ENCODE measurements at regions not wholly inside any gene's neighbourhood (a gene's known extent, or its start where the extent isn't known, plus 50 kb on each side); places are given as distances from the start of the nearest gene placed in this dataset.

- no peak for DNase-seq (ENCODE audit: low read depth)
- no peak for TF ChIP-seq CTCF (IDR thresholded peaks at IDR 0.05; ENCODE audit: insufficient read depth, low read depth, low read length)
Observed at GRCh38 chr22:22048981-22049531, 66.5 kb upstream of the TOP3B start.

GRCh38 chr22:22048318-22048942, 65.8 kb upstream of the TOP3B start:
- no peak overlapping the region for H3K4me3 ChIP-seq (ENCODE audit: low read depth, low read length)
- TF ChIP-seq CTCF (IDR thresholded peaks at IDR 0.05; ENCODE audit: insufficient read depth, low read depth, low read length): no peak
- no peak for DNase-seq (ENCODE audit: low read depth)

More at GRCh38 chr22:22048981-22049531, 66.5 kb upstream of the TOP3B start:
- no peak overlapping the region for H3K4me3 ChIP-seq (ENCODE audit: low read depth, low read length)

GRCh38 chr22:22047776-22048175, 65.2 kb upstream of the TOP3B start:
- no peak overlapping the region for H3K4me3 ChIP-seq (ENCODE audit: low read depth, low read length)
- TF ChIP-seq CTCF (IDR thresholded peaks at IDR 0.05; ENCODE audit: insufficient read depth, low read depth, low read length): no peak
- DNase-seq (ENCODE audit: low read depth): no peak

GRCh38 chr22:22047266-22047665, 64.7 kb upstream of the TOP3B start:
- no peak for TF ChIP-seq CTCF (IDR thresholded peaks at IDR 0.05; ENCODE audit: insufficient read depth, low read depth, low read length)
- DNase-seq (ENCODE audit: low read depth): no peak
- no peak overlapping the region for H3K4me3 ChIP-seq (ENCODE audit: low read depth, low read length)

GRCh38 chr22:22046370-22046769, 63.8 kb upstream of the TOP3B start:
- TF ChIP-seq CTCF (IDR thresholded peaks at IDR 0.05; ENCODE audit: insufficient read depth, low read depth, low read length): no peak
- DNase-seq (ENCODE audit: low read depth): no peak
- H3K4me3 ChIP-seq (ENCODE audit: low read depth, low read length): no peak overlapping the region

GRCh38 chr22:22045571-22046335, 63.2 kb upstream of the TOP3B start:
- DNase-seq (ENCODE audit: low read depth): no peak
- TF ChIP-seq CTCF (IDR thresholded peaks at IDR 0.05; ENCODE audit: insufficient read depth, low read depth, low read length): no peak
- no peak overlapping the region for H3K4me3 ChIP-seq (ENCODE audit: low read depth, low read length)

All from fibroblast of villous mesenchyme (primary cell).